ENCODE measurements at regions not wholly inside any gene's neighbourhood (a gene's known extent, or its start where the extent isn't known, plus 50 kb on each side); places are given as distances from the start of the nearest gene placed in this dataset.

DNA sequence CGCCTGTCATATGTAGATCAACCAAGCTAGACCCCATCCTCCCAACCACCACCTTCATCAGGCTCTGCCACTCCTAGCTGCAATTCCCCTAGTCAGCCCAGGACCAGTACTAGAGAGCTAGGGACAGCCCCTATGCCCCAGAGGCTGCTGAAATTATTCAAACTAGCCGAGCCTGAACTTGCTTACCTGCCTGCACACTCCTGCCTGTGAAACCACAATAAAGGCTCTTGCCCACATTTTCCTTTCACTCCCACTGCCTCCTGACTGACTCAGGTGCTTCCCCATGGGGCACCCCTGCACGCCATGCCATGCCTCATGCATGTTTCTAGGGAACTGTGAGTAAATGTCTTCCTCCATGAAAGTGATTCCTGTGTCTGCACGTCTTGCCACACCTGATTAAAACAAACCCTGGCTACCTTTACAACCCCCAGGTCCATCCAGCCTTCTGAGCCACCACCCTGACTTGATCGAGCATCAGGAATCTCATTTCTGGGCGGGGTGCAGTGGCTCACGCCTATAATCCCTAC lies 66.5 kb upstream of the IER3 start:
- TF ChIP-seq CTCF (IDR thresholded peaks at IDR 0.05 in 2 of 3, conservative IDR thresholded peaks at IDR 0.05 in 1 of 3; ENCODE audit: insufficient read depth in 2 of 3, low read depth in 1 of 3, low read length in 3 of 3) (no peak), NFYB (IDR thresholded peaks at IDR 0.05; ENCODE audit: extremely low read depth, insufficient read length) (no peak), SNRNP70 (optimal IDR thresholded peaks at IDR 0.05; ENCODE audit: low read depth, low read length) (no peak), FOS (IDR thresholded peaks at IDR 0.05; ENCODE audit: extremely low read depth, insufficient read length) (no peak), POLR2A (conservative IDR thresholded peaks at IDR 0.05) (no peak), SIN3A (IDR thresholded peaks at IDR 0.05; ENCODE audit: borderline replicate concordance in 2 of 2, control insufficient read depth in 1 of 2, low read depth in 2 of 2, low read length in 2 of 2) (no peak), MEF2D (tag; conservative IDR thresholded peaks at IDR 0.05; ENCODE audit: low read depth) (no peak), FOXA3 (CRISPR knock-in tag; conservative IDR thresholded peaks at IDR 0.05 in 1 of 2, IDR thresholded peaks at IDR 0.05 in 1 of 2) (no peak)
- TF ChIP-seq, protein P1, sequence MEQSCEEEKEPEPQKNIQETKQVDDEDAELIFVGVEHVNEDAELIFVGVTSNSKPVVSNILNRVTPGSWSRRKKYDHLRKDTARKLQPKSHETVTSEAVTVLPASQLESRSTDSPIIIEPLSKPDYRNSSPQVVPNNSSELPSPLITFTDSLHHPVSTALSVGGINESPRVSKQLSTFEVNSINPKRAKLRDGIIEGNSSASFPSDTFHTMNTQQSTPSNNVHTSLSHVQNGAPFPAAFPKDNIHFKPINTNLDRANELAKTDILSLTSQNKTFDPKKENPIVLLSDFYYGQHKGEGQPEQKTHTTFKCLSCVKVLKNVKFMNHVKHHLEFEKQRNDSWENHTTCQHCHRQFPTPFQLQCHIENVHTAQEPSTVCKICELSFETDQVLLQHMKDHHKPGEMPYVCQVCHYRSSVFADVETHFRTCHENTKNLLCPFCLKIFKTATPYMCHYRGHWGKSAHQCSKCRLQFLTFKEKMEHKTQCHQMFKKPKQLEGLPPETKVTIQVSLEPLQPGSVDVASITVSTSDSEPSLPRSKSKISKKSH (CRISPR knock-in tag; IDR thresholded peaks at IDR 0.05), result no peak
- TF ChIP-seq, protein P2, sequence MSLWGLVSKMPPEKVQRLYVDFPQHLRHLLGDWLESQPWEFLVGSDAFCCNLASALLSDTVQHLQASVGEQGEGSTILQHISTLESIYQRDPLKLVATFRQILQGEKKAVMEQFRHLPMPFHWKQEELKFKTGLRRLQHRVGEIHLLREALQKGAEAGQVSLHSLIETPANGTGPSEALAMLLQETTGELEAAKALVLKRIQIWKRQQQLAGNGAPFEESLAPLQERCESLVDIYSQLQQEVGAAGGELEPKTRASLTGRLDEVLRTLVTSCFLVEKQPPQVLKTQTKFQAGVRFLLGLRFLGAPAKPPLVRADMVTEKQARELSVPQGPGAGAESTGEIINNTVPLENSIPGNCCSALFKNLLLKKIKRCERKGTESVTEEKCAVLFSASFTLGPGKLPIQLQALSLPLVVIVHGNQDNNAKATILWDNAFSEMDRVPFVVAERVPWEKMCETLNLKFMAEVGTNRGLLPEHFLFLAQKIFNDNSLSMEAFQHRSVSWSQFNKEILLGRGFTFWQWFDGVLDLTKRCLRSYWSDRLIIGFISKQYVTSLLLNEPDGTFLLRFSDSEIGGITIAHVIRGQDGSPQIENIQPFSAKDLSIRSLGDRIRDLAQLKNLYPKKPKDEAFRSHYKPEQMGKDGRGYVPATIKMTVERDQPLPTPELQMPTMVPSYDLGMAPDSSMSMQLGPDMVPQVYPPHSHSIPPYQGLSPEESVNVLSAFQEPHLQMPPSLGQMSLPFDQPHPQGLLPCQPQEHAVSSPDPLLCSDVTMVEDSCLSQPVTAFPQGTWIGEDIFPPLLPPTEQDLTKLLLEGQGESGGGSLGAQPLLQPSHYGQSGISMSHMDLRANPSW (CRISPR knock-in tag; IDR thresholded peaks at IDR 0.05), result no peak

Data from K562 (cell line).